GM18511 (cell line): ENCODE measurements at regions not wholly inside any gene's neighbourhood (a gene's known extent, or its start where the extent isn't known, plus 50 kb on each side); places are given as distances from the start of the nearest gene placed in this dataset.
A peak's percentile ranks its signal among the peaks of the same experiment; 100 is the strongest.

Experiments
- ATAC-seq: cut with Tn5 transposase; IDR thresholded peaks from one replicate; pipeline ENCODE4 v1.9.1; 2021; ENCODE audit warnings: mild to moderate bottlenecking, moderate library complexity; ENCODE audit not compliant: unreplicated experiment

DNA sequence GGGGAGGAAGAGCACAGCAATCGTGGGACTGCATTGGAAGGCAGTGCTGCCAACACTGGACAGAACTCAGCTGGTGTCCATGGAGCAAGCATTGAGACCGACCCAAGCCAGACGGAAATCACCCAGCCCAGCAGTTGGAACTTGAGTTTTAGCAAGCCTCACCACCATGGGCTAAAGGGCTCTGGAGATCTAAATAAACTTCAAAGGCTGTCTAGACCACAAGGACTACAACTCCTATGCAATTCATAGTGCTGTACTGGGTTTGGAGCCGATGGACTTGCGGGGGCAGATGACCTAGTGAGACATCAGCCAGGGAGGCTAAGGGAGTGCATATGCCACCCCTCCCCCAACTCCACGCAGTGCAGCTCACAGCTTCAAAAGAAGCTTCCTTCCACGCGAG, 243.6 kb upstream of the SLC39A10 start:
- ATAC-seq: no peak

DNA sequence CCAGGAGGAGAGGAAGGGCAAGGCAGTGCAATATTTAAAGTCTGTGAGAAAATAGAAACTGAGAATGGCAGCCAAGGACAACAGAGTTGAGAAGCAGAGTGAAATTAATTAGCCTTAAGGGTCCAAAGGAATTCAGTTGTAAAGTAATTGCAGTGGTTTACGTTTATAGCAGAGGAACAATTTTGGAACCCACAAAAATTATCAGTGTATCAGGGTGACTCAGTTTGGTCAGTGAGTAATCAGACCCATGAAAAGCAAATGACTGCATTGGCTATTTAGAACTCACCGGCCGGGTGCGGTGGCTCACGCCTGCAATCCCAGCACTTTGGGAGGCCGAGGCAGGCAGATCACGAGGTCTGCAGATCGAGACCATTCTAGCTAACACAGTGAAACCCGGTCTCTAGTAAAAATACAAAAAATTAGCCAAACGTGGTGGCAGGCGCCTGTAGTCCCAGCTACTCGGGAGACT, 245.8 kb upstream of the SLC39A10 start:
- no peak for ATAC-seq

DNA sequence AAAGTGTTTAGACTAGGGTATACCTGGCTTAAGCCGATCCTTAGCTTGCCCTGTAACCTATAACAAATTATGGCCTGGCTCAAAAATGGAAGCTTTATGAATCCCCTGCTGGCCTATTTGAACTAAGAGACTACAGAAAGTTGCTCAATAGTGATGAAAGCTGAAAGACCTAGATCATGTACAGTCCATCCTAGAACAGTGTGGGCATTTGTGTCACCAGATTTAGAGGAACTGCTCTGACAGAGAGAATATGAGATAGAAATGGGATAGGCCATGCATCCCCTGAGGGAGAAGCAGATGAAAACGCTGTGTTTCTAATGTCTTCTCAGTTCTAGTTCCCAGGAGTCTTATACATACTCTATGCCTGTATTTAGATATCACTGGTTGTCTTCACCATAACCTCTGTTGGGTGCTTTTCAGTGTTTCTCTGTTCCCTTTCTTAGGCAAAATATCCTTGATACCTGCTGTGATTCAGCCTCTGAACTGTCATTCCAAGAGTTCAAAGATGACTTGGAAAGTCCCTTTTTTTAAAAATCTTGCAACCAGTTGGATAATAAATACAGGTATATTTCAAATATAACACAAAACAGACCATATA, 246.9 kb upstream of the SLC39A10 start:
- peak; percentile 64 for ATAC-seq

DNA sequence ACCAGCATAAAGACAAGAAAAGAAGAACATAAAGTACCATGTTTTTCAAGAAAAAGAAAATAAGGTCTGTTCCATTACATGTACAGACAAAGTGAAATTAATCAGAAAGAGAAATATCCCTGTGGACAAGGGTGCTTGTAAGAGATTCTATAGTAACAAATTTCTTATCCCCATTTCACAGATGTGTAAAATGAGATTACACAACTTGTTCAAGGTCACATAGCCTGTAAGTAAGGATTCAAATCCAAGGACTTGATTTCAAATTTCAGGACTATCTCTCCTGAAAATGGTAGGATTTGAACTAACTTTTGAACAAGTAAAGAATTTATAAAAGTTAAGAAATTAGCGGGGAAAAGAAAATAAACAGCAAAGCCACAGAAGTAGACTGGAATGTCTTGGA, 248.2 kb upstream of the SLC39A10 start:
- no peak for ATAC-seq

DNA sequence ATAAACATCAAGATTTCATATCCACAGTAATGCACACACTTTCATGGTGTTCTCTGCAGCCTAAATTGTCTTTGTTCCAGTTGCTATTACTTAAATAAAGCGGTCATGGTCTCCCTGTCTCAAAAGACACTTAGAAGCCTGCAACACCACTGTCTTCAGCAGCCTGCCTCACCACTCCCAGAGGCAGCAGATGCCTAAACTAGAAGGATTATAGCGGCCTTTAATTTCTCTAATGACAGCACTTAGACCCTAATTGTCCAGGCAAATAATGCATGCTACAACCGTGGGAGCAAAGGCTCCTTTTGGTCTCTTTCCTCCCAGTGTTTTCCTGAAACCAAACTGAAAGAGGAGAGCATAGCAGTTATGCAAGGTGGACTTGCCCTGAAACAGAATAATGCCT, 248.8 kb upstream of the SLC39A10 start:
- no peak for ATAC-seq

DNA sequence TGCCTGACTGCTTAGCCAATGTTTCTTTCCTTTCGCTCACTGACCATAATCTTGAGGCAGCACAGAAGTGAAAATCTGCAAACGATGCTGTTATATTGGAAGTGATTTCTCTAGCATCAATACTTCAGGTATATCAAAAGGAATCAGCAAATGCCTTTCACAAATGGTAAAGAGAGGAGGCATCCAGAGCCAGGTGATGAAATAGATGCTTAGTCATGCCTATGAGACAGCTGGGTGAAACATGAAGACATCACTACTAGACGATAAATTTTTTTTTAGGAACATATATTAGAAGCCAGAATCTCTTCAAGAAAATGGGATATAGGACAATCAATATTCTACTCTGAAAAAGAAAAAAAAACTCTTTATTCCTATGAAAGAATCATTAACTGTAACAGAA, 249.2 kb upstream of the SLC39A10 start:
- no peak for ATAC-seq

DNA sequence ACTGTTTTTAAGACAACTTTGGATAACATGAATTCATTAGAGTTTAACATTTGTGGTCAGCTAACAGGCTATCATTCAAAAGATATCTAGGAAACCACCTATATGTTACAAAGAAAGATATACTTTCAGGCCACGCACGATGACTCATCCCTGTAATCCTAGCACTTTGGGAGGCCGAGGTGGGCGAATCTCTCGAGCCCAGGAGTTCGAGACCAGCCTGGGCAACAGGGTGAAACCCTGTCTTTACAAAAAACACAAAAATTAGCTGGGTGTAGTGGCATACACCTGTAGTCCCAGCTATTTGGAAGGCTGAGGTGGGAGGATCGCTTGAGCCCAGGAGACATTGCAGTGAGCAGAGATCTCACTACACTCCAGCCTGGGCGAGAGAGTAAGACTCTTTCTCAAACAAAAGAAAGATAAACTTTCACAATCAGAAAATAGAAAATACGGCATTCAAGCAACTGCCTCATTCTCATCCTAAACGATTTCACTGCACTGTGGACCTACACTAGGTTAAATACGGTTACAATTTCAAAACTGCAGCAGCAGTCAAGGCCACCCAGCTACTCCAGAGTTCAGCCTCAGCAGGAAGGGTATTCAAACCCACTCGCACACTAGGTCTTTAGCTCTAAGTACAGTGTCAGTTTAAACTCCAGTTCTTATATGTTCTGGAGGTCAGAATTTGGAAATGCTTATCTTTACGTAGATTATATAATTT, 250.0 kb upstream of the SLC39A10 start:
- peak; percentile 36 for ATAC-seq

DNA sequence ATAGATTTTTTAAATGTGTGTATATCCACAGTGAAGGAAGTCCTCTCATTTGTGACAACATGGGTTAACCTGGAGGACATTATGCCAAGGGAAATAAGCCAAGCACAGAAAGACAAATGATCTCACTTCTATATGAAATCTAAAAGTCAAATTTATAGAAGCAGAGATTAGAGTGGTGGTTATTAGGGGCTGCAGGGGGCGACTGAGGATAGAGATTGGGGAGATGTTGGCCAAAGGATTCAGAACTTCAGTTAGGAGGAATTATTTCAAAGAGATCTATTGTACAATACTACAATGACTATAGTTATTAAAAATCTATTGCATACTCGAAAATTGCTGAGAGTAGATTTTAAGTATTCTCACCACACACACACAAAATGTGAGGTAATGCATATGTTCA, 252.4 kb upstream of the SLC39A10 start:
- ATAC-seq: no peak

DNA sequence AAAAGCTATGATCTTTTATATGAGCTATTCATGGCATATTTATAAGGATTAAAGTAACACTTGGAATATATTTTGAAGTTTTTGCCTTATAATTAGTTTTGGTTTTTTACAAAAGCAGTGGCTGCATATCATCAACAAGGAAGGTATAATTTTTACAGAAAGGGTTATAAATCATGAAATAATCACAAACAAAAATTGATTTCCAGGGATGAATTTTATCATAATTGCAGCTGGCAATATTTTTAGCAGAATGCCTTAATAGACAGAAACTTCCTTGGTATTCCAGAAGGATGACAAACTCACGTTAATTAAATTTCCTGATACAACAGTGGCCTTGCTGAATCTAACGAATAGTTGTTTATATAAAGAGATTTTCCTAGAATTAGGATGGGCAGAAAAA, 260.5 kb upstream of the SLC39A10 start:
- ATAC-seq: no peak

DNA sequence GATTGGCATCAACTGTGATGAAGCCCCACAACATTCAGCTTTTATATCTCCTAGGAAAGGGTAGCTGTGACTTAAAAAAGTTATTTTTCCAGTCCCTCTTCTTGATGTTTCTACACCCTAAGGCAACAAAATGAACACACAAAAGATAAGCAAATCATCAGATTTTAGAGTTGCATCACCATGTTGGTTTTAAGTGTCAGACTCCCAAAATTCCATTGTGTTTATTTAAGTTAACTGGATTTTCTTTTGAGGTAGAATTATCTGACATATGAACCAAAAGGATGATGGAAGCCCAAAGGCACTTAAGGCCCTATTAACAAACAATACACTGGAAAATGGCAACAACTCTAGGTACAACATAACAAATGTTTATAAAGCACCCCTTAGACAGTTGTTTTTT, 261.7 kb upstream of the SLC39A10 start:
- ATAC-seq: no peak

DNA sequence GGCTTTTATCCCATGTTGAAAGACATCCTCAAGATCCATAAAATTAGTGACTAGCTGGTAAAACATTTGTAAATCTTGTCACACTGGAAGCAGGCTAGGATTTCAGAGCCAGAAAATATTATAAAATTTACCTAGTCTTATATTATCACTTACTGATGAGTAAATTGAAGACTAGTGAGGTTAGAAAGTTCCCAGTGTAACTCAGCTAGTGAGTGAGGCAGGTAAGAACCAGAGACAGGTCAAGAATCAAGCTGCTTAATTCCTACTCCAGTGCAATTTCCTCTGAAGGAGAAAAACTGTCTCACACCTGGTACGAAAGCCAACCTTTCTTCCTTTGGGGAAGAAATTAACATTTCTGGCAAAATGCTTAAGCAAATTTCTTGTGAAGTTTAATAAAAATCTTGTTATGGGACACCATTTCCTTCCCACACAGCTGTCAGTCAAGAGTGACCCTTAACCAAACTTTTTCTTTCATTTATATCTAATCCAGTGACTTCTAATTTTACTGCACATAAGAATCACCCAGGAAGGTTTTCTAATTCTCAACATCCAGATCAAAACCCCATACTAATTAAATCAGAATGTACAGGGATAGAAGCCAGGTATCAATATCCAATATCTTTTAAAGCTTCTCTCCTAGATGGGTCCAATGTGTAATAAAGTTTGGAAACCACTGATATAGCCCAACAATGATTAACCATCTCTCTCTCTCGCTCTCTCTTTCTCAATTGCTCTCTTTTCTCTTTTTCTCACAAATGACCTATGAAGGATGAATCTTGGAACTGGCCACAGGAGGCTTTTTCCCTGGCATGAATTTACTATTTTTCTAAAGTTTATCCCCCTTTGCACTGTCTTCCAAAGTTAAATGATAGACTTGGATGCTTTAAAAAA, 264.3 kb upstream of the SLC39A10 start:
- ATAC-seq: peak; percentile 68

DNA sequence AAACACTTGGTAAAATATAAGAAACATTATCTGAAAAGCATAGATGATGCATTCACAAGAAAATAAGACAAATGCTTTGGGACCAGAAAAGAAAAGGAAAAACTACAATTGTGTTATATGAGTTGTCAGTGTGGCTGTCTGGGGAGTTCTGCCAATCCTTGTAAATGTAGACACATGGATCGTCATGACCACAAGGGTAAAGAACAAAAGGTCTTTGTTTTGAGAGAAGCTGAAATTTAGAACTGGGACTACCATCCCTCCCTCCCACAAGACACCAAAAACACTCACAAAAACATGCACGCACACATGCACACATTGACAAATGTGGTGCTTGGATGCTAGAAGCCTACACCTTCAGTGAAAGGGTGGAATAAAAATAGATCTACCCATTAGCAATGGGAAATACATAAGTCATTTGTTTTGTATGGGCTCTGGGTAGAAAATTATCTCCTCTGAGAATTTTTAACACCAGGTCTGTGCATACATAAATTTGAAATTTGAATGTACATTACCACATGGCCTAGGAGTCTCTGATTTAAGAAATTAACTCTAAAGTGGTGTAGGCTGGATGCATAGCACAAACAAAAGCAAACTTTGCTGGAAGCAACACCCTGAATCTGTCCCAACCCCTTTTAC, 266.2 kb upstream of the SLC39A10 start:
- ATAC-seq: no peak

DNA sequence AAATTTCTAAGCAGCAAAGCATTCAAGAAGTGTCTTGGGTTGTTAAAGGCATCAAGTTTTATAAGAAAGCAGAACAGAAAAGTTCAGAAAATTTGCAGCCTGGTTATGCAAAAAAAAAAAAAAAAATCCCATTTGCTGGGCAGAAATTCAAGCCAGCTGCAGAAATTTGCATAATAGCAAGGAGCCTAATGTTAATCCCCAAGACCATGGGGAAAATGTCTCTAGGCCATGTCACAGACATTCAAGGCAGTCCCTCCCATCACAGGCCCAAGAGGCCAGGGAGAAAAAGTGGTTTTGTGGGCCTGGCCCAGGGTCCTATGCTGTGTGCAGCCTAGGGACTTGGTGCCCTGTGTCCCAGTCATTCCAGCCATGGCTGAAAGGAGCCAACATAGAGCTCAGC, 269.0 kb upstream of the SLC39A10 start:
- ATAC-seq: no peak

DNA sequence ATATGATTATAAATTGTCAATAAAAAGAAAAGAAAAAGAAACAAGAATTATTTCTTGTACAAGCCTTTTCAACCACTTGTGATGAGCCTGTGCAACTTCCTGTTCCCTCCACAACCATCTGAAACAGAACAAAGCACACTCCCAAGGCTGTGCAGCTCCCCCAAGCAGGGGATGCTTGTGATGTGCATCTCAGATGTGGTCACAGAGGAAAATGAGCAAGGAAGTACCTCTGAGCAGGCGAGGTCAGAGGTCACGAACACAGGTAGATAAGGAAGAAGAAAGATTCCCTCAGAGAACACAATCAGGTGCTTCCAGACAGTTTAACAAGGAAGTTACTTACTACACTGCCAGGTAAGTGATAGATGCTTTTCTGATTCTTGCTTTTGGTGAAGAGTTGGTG, 274.8 kb upstream of the SLC39A10 start:
- ATAC-seq: no peak

DNA sequence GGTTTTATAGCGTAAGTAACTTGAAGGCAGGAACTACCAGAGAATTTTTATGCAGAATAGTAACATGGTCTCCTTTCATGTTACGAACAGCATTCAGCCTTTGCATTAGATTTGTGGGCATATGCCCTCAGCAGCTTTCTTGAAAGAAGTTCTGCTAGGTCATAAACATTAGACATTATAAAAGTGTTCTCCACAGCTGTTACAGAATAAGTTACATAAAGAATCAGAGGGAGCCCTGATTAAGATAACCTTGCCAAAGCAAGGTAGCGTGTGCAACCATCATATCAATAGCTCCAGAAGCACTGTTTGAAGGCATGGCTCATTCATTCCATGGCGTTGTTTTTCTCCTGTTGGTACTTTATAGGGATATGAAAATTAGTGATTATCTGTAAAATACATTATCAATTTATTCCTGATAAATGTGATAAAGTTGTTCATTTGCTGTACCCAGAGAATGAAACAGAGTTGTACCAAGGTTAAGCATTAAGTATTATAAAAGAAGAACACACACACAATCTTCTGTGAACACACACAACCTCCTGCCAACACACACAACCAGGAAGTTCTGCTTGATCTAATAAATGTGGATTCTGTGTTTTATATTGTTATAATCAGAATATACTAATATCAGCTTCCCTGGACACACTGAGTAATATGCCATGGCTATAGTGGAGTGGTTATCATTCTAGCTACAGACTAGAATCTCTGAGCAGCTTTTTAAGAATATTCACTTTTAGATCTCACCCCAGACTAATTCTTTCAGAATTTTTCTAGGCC, 286.7 kb upstream of the SLC39A10 start:
- ATAC-seq: no peak

DNA sequence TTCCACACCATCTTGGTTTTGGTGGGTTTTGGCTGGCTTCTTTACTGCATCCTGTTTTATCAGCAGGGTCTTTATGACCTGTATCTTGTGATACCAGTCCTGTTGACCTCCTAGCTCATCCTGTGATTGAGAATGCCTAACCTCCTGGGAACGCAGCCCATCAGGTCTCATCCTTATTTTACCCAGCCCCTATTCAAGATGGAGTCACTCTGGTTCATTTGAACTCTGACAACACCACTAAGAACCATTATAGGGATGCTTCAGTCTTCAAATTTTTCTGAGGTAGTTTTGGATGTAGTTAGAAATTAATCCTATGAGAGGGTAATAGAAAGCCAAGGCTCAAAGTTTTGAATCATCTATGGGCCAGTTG, 287.8 kb upstream of the SLC39A10 start:
- no peak for ATAC-seq

DNA sequence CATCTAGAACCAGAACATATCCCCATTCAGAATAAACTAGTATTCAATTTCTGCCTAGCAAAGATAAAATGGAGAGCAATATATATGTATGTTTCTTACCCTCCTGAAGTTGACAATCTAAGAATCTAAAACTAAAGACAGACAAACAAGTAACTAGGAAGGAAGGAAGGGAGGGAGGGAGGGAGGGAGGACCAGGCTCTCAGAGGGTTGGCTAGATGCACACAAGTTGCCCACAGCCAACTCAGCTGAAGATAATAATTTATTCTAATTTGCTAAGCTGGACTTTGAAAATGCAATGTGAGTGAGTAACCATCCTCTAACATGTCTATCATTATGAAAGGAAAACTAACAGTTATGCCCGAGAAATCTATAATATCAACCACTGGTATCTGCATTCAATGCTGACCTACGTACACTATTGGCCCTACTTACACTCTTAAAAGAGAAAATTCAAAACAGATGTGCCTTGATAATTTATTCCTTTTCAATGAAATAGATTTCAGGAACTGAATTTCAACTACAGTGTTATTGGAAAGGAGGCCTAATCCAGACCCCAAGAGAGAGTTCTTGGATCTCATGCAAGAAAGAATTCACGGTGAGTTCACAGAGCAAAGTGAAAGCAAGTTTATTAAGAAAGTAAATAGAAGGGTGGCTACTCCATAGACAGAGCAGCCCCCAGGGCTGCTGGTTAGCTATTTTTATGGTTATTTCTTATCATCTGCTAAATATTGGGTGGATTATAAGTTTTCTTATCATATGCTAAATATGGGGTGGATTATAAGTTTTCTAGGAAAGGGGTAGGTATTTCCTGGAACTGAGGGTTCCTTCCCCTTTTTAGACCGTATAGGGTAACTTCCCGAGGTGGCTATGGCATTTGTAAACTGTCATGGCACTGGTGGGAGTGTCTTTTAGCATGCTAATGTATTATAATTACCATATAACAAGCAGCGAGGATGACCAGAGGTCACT, 288.5 kb upstream of the SLC39A10 start:
- ATAC-seq: no peak

DNA sequence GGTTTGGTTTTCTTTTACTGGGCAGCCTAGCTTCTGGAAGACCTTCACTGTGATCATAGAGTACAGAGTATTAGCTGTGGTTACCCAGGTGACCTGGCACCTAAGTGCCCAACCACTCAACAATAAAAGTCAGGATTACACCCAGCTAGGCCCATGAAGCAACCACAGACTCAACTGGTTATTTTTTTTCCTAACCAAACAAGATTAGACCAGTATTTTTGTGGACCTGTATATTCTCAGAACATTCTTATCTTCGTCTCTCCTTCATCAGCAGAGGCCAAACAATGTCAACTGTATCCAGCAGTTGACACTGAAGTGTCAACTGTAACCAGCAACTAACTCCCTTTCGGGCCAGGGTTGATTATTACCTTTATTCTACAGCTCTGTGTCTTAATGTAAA, 289.2 kb upstream of the SLC39A10 start:
- no peak for ATAC-seq
